Fibroblast of lung (primary cell): ENCODE measurements at regions not wholly inside any gene's neighbourhood (a gene's known extent, or its start where the extent isn't known, plus 50 kb on each side); places are given as distances from the start of the nearest gene placed in this dataset.

ENCODE experiments used
- DNase-seq, 2 donors: peaks; one replicate each; pipeline versions ENCODE4 v3.0.0 to v3.0.0-alpha.2; 2010; ENCODE audit warnings: low read depth in 2 of 2
- H2AFZ ChIP-seq: 2 replicates; pipeline ENCODE4 v1.5.1; 2012; ENCODE audit warnings: low read length, control low read depth, inconsistent platforms
- H3K27ac ChIP-seq: 2 replicates; pipeline ENCODE4 v1.5.1; 2011; ENCODE audit warnings: low read length, control low read depth; ENCODE audit not compliant: insufficient read depth
- H3K27me3 ChIP-seq: 2 replicates; pipeline ENCODE4 v1.5.1; 2011; ENCODE audit warnings: mild to moderate bottlenecking, low read length; ENCODE audit not compliant: control insufficient read depth, insufficient read depth
- H3K36me3 ChIP-seq: 2 replicates; pipeline ENCODE4 v1.5.1; 2011; ENCODE audit warnings: low read length; ENCODE audit not compliant: control insufficient read depth, insufficient read depth
- H3K4me1 ChIP-seq: 2 replicates; pipeline ENCODE4 v1.5.1; 2011; ENCODE audit warnings: low read length; ENCODE audit not compliant: control insufficient read depth, insufficient read depth; ENCODE audit errors: extremely low read depth
- H3K4me2 ChIP-seq: 2 replicates; pipeline ENCODE4 v1.5.1; 2011; ENCODE audit warnings: low read length, control low read depth; ENCODE audit not compliant: insufficient read depth; ENCODE audit errors: extremely low read depth
- H3K4me3 ChIP-seq, 4 experiments: fragments of 200-600 bp in 1 of 4; sonication (generic) in 1 of 4; replicated peaks in 1 of 4; 2 replicates each; pipeline ENCODE4 v1.5.1; 2011 to 2016; ENCODE audit warnings: low read length in 4 of 4, low read depth in 3 of 4, mild to moderate bottlenecking in 3 of 4, control low read depth in 2 of 4, inconsistent platforms in 1 of 4, mixed read lengths in 1 of 4; ENCODE audit not compliant: insufficient read depth in 1 of 4; ENCODE audit errors: control extremely low read depth in 1 of 4
- H3K79me2 ChIP-seq: 2 replicates; pipeline ENCODE4 v1.5.1; 2012; ENCODE audit warnings: mild to moderate bottlenecking, low read length, inconsistent platforms; ENCODE audit not compliant: control insufficient read depth, insufficient read depth
- H3K9ac ChIP-seq: 2 replicates; pipeline ENCODE4 v1.5.1; 2011; ENCODE audit warnings: mild to moderate bottlenecking, low read length, control low read depth; ENCODE audit not compliant: insufficient read depth
- H3K9me3 ChIP-seq: 2 replicates; pipeline ENCODE4 v1.5.1; 2012; ENCODE audit warnings: low read depth, low read length; ENCODE audit not compliant: control insufficient read depth, insufficient read depth
- H4K20me1 ChIP-seq: 2 replicates; pipeline ENCODE4 v1.5.1; 2011; ENCODE audit warnings: low read length; ENCODE audit not compliant: control insufficient read depth, insufficient read depth; ENCODE audit errors: extremely low read depth
- EZH2 ChIP-seq: IDR thresholded peaks from 2 replicates; pipeline ENCODE4 v1.5.1; 2012; ENCODE audit warnings: low read length, control low read depth, mild to moderate bottlenecking; ENCODE audit errors: missing control alignments
- TF ChIP-seq, protein P1 (sequence below), 2 donors: IDR thresholded peaks in 1 of 2; conservative IDR thresholded peaks in 1 of 2; 1 replicate in 1 of 2; 2 replicates in 1 of 2; pipeline ENCODE4 v1.5.1; 2011 to 2012; ENCODE audit warnings: low read length in 2 of 2, control low read depth in 1 of 2, inconsistent platforms in 1 of 2, low read depth in 1 of 2, mild to moderate bottlenecking in 1 of 2

DNA sequence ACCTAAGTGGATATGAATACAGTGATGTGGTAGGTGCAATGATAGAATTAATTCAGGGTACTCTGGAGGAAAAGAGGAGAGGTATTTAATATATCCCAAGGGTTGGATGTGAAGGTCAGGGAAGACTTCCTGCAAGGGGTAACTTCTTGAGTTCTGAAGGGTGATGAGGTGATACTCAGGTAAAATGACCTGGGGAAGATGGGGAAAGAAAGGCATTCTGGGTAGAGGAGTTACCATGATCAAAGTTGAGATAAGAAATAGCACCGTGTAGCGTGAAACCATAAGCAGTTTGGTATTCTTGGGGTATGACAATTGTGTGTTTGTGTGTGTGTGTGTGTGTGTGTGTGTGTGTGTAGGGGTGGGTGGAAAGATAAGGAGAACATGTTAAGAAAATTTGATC lies 270.4 kb upstream of the LCORL start:
- H3K36me3 ChIP-seq: no peaks in the 10 kb centered on the region
- DNase-seq: no peak
- no peak overlapping the region for H3K4me3 ChIP-seq
- H3K27me3 ChIP-seq: no peaks in the 10 kb centered on the region
- no peak overlapping the region for H2AFZ ChIP-seq
- no peaks in the 10 kb centered on the region for H3K9me3 ChIP-seq
- no peak overlapping the region for H3K27ac ChIP-seq
- H4K20me1 ChIP-seq: no peaks in the 10 kb centered on the region
- no peak overlapping the region for H3K4me2 ChIP-seq
- TF ChIP-seq EZH2: no peak
- TF ChIP-seq, protein P1, sequence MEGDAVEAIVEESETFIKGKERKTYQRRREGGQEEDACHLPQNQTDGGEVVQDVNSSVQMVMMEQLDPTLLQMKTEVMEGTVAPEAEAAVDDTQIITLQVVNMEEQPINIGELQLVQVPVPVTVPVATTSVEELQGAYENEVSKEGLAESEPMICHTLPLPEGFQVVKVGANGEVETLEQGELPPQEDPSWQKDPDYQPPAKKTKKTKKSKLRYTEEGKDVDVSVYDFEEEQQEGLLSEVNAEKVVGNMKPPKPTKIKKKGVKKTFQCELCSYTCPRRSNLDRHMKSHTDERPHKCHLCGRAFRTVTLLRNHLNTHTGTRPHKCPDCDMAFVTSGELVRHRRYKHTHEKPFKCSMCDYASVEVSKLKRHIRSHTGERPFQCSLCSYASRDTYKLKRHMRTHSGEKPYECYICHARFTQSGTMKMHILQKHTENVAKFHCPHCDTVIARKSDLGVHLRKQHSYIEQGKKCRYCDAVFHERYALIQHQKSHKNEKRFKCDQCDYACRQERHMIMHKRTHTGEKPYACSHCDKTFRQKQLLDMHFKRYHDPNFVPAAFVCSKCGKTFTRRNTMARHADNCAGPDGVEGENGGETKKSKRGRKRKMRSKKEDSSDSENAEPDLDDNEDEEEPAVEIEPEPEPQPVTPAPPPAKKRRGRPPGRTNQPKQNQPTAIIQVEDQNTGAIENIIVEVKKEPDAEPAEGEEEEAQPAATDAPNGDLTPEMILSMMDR (conservative IDR thresholded peaks at IDR 0.05 in 1 of 2, IDR thresholded peaks at IDR 0.05 in 1 of 2; ENCODE audit: low read depth in 1 of 2, low read length in 2 of 2): no peak
- H3K4me1 ChIP-seq: no peaks in the 10 kb centered on the region
- H3K9ac ChIP-seq: no peak overlapping the region
- no peaks in the 10 kb centered on the region for H3K79me2 ChIP-seq

DNA sequence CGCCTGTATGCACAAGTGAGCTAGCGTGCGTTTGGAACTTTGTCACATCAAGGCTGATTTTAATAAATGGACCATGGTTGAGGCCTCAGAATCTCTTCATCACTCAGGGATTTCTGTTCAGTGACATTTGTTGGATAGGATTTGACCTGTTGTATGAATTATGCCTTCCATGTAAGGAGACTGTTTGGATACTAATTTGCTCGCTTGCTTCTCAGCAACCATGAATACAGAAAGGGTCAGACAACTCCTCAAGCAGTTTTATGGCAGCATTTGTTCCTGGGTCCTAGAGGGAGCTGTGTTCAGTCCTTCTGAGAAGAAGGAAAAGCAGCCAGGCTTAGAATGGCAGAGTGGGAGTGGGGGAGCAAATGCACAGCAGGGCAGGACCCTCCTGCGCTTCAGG lies 269.7 kb upstream of the LCORL start:
- Histone ChIP-seq H3K4me3 (no peak overlapping the region), H3K4me1 (no peaks in the 10 kb centered on the region), H4K20me1 (no peaks in the 10 kb centered on the region), H3K9me3 (no peaks in the 10 kb centered on the region), H3K79me2 (no peaks in the 10 kb centered on the region), H3K27me3 (no peaks in the 10 kb centered on the region), H3K4me2 (no peak overlapping the region), H3K27ac (no peak overlapping the region), H2AFZ (no peak overlapping the region), H3K9ac (no peak overlapping the region), H3K36me3 (no peaks in the 10 kb centered on the region)
- DNase-seq: no peak
- TF ChIP-seq, protein P1 (conservative IDR thresholded peaks at IDR 0.05 in 1 of 2, IDR thresholded peaks at IDR 0.05 in 1 of 2; ENCODE audit: low read depth in 1 of 2, low read length in 2 of 2): no peak
- no peak for TF ChIP-seq EZH2

DNA sequence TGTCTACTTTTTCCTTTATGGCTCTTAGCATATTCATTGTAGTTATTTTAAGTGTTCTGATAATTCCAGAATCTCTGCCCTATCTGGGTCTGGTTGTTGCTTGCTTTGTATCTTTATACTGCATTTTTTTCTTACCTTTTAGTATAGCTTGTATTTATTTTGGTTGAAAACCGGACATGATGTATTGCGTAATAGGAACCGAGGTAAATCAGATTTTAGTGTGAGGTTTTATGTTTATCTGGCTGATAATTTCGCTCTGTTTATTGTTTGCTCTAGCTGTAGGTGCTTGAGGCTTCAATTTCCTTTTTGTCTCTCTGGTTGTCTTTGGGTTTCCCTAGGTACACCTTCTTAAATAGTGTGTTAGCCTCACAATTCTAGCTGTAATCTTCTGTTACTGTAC lies 263.8 kb upstream of the LCORL start:
- Histone ChIP-seq H3K9ac (no peak overlapping the region), H3K4me2 (no peak overlapping the region), H3K79me2 (no peaks in the 10 kb centered on the region), H3K27ac (no peak overlapping the region), H3K9me3 (no peaks in the 10 kb centered on the region), H3K4me3 (no peak overlapping the region), H3K27me3 (no peaks in the 10 kb centered on the region), H3K4me1 (no peaks in the 10 kb centered on the region), H4K20me1 (no peaks in the 10 kb centered on the region), H2AFZ (no peak overlapping the region), H3K36me3 (no peaks in the 10 kb centered on the region)
- no peak for DNase-seq
- TF ChIP-seq EZH2: no peak
- TF ChIP-seq, protein P1 (conservative IDR thresholded peaks at IDR 0.05 in 1 of 2, IDR thresholded peaks at IDR 0.05 in 1 of 2; ENCODE audit: low read depth in 1 of 2, low read length in 2 of 2): no peak
